Suprapubic skin (tissue), 2 donors: ENCODE measurements at regions not wholly inside any gene's neighbourhood (a gene's known extent, or its start where the extent isn't known, plus 50 kb on each side); places are given as distances from the start of the nearest gene placed in this dataset.

Experiments used
- EP300 ChIP-seq: sonication (generic); formaldehyde crosslinking; IDR thresholded peaks from one replicate; pipeline ENCODE4 v1.6.1; 2017; ENCODE audit warnings: antibody characterized with exemption
- POLR2A ChIP-seq, 2 donors: fragments of 450-650 bp; IDR thresholded peaks; one replicate each; pipeline ENCODE4 v1.6.1; 2017; ENCODE audit warnings: antibody characterized with exemption in 2 of 2, mild to moderate bottlenecking in 2 of 2, moderate library complexity in 2 of 2

GRCh38 chr6:68427630-68428029 is 207.5 kb upstream of the ADGRB3 start:
- no peak for TF ChIP-seq POLR2A (IDR thresholded peaks at IDR 0.05)
- no peak for TF ChIP-seq EP300
